ENCODE measurements at regions not wholly inside any gene's neighbourhood (a gene's known extent, or its start where the extent isn't known, plus 50 kb on each side); places are given as distances from the start of the nearest gene placed in this dataset.
A peak's percentile ranks its signal among the peaks of the same experiment; 100 is the strongest.

DNA sequence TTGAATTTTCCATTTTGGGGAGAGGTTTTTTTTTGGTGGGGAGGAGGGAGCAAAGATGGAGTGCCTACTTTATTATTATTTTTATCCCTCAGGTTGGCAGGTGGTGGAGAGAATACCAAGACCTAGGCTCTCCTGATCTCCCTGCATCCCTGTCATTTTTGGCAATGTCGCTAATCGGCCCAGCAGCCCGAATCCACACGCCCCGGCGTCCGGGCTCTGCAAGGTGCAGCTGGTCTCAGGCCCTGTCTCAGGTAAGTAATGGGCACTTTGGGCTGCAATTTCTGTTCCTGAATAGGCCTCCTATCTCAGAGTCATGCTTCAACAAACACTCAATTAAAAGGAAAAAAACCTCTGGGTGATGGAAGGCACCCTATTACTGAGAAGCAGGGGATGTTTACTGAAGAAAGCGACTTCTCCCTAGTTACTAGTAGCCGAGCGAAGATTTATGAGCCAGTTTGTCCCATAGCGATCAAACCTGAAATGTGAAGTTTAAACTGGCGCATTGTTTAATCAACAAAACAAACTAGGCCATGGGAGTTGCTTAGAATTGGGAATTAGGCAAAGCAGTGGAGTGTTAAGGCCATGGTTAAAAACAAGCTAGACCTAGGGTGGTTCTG is 137.8 kb downstream of the RWDD3 start:
- DNase-seq: no peak

GRCh38 chr1:95375174-95375573 is 141.2 kb downstream of the RWDD3 start:
- DNase-seq: no peak

GRCh38 chr1:95380909-95381308 is 146.9 kb downstream of the RWDD3 start:
- no peak for DNase-seq

DNA sequence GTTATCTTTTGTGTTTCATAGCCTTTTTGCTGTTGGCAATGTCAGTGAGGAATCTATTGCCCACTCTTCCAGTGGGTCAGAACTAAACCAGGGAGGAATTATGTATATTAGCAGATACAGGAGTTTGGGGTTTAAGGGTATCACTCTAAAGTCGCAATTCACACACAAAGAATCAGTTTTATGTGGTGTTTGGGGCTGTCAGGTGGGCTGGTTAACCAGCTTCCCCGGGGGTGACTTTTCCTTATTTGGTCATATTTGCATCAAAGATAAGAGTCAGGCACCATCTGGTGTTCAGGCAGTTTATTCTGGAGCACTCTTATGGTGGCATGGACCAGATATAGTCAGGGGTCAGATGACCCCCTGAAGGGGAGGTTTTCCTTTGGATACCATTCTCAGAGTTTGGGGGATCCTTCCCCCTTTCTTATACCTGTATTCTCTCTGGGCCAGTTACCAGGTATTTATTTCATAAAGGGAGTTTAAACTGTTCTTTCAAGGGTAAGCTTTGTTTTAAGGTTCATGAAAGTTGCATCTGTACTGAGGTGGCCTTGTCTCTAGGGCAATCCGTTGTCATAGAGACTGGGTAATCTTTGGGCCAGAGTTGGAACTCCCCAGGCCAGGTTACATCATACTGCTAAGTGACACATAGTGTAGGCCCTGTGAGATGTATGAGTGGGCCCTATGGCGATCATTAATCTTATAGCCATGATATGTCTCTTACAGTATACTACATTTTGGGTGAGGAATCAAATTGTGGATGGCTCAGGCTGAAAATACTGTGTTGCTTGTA is 148.2 kb downstream of the RWDD3 start:
- no peak for DNase-seq

DNA sequence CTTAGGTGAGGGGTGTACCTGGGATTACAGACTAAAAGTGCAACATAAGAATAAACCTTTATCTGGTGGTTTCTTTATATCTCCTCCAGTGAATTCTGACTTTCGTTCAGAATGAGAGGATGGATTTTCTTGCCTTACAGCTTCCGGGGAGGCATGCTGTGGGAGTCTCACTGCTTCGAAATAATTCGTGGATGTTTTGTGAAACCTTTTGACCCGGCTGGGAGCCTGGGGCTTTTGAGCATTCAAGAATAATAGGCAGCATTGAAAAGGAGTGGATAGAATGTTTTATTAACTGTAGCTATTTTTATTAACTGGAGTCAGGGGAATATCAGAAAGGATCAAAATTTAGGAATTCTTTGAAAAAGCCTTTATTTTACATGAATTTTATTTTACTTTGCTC is 149.1 kb downstream of the RWDD3 start:
- no peak for DNase-seq

- no peak for DNase-seq
These were observed 150.6 kb downstream of the RWDD3 start for GRCh38 chr1:95384567-95384966.

GRCh38 chr1:95386371-95386770 is 152.4 kb downstream of the RWDD3 start:
- DNase-seq: no peak

DNA sequence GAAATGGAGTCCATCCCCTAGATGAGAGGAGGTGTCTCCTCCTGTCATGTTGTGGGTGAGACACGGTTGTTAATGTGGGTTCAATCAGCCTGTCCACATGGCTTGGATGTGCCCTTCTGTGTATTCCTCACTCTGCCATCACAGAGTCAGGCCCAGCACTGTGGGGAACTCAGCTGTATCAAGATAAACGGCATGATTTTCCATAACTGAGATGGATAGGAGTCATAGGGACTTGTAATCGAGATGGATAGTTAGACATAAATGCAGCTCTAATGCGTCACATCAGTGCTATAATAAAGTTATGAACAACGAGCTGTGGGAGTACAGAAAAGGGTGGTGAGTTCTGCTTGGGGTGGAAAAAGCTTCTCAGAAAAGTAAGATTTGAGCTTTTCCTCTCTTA is 152.9 kb downstream of the RWDD3 start:
- no peak for DNase-seq

- DNase-seq: peak; percentile 39
These were observed 154.0 kb downstream of the RWDD3 start for GRCh38 chr1:95388031-95388430.

DNA sequence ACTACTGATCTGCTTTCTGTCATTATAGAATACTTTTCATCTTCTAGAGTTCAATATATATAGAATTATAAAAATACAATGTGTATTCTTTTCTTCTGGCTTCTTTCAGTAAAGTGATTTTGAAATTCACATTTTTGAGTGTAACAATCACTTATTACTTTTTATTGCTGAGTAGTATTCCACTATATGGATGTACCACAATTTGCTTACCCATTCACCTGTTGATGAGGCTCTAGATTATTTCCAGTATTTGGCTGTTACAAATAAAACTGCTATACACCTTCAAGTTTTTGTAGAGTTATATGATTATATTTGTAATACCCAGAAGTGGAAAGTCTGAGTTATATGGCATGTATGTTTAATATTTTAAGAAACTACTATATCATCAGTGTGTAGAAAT is 159.4 kb downstream of the RWDD3 start:
- DNase-seq: no peak

GRCh38 chr1:95396557-95396956 is 162.5 kb downstream of the RWDD3 start:
- no peak for DNase-seq

DNA sequence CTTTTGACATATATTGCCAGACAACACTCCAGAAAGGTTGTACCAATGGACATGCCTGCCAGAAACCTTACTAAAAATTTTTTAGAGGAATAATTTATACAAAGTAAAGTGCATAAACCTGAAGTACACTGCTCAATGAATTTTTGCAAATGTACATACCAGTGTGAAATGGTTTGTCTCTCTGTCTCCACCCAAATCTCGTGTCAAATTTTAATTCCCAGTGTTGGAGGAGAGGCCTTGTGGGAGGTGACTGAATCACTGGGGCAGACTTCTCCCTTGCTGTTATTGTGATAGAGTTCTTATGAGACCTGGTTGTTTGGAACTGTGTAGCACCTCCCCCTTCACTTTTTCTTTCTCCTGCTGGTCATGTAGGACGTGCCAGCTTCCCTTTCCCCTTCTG is 168.8 kb downstream of the RWDD3 start:
- no peak for DNase-seq

GRCh38 chr1:95406279-95406678 is 172.3 kb downstream of the RWDD3 start:
- DNase-seq: no peak

DNA sequence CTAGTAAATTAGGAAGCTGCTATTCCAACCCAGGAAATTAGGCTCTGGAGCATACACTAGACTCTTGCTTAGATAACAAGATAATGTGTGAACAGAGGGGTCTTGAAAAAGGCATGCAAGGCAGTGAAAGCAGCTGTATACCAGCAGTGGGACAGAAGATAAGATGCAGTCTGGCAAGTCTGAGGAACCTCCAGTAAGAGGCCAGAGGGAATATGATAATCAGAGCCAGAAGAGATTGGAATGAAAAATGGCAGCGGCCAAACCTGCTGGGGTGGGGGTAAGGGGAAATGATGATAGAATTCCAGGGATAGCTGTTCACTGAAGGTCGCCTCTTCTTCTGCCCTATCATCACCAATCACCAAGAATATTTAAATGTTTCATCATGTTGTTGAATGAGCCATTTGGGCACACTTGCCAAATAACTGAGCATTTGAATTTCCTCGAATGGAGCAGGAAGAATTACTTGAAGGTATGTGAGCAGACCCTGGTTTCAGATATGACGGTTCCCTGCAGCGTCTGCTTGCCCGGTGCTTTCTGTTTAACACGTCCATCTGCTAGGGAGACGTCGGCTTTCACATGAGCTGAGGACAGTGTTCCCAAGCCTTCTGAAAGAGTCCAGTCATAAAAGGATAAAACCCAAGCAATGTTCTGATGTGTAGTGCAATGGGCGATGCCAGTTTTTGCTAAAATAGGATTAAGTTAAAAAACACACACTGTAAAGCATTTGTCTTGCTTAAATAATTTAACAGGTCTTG is 173.3 kb downstream of the RWDD3 start:
- no peak for DNase-seq

DNA sequence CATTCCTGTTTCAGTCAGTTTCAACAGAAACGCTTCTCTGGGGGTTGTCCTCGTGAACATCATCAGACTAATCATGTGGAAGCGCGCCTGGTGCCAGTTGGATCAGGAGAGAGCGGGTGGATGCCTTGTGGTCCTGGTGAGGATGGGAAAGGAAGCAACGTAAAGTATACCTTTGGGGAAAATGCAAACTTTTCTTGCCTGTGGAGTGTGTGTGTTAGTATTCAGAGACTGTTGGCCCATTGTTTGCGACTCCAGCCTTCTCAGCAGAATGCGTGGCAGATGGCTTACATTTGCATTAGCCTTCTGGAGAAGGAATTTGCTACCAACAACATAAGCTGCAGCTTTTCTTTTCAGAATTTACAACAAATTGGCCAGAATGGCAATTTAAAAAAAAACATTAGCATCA is 173.9 kb downstream of the RWDD3 start:
- no peak for DNase-seq

GRCh38 chr1:95408507-95409136 is 174.6 kb downstream of the RWDD3 start:
- DNase-seq: no peak

GRCh38 chr1:95409276-95409675 is 175.3 kb downstream of the RWDD3 start:
- DNase-seq: no peak

DNA sequence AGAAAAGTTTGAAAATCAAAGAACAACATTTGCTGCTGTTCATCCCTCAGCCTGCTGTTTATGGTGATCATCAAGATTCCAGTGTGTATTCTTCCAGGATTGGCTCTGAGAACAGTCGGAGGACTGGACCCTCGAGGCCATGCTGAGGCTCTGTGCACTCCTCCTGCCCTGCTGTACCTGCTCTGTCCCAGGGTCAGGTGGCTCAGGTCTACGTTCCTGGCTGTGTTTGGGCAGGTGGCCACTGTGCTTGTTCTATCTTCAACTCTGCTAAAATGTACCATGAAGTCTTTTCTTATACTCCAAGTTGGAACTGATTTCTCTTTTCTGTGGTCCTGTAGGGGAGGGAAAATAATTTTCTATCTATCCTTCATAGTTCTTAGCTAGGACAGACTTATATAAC is 175.9 kb downstream of the RWDD3 start:
- DNase-seq: no peak

- no peak for DNase-seq
These were observed 181.1 kb downstream of the RWDD3 start for GRCh38 chr1:95415146-95415545.

DNA sequence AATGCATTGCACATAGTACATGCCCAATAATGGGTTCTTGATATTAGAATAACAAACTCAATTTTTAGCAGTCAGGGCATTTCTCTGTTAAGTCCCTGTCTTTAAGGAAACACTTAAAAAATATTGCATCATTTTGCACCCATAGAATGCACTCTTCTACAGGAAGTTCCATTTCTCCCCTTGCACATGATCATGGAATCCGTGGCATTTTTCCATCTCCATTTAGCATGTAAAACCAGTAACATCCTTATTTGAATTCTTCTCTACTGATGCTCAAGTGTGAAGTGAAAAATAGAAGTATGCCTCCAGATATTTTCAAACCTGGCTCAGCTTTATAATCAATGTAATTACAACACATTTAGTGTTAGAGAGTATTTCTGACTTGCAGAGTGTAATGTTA is 192.8 kb downstream of the RWDD3 start:
- no peak for DNase-seq

DNA sequence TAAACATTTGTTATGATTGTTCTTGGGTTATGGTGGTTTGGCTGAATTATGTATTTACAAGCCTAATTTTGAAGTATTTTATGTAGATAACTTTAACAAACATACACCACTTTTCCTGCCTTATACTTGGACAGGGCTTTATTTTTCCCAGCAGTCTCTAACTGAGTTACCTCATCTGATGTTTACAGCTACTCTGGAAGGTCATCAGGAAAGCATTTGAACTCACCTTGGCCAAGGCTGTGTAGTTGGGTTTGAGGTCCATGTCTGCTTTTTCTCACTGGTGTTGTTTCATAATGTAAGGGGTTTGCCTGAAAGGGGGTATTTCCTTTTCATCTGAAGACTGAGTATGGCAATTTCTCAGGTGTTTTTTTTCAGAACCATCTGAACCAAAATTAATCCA is 193.5 kb downstream of the RWDD3 start:
- no peak for DNase-seq

GRCh38 chr1:95431235-95431634 is 197.2 kb downstream of the RWDD3 start:
- no peak for DNase-seq

- no peak for DNase-seq
These were observed 201.6 kb downstream of the RWDD3 start for GRCh38 chr1:95435611-95436010.

DNA sequence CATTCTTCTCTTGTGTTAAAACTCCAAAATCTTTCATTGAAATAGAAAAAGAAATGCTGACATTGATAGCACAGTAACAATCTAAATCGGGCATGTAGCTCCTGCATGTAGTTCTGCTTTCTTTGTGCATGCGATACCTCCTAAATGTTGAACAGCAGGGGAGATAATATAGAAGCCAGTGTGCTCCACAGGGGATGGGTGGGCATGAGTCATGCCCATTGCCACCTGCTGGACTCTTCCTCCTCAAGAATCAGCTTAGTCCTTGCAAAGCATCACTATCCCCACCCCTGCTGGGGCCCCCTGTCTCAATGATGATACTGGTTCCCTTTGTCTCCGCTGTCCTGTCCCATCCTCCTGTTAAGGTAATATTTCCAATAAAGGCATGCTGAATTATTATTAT is 203.0 kb downstream of the RWDD3 start:
- no peak for DNase-seq

All from NCI-H2029 treated with DMSO at 0.1 percent for 48 hours (cell line).